HG02943 (cell line): ENCODE measurements at regions not wholly inside any gene's neighbourhood (a gene's known extent, or its start where the extent isn't known, plus 50 kb on each side); places are given as distances from the start of the nearest gene placed in this dataset.
"Not testable (repeated sequence)": the region's sequence is repeated elsewhere in the genome, so short reads cannot be mapped to it uniquely, and the experiment has no call there.

Experiments used
- ATAC-seq: cut with Tn5 transposase; IDR thresholded peaks from one replicate; pipeline ENCODE4 v1.9.1; 2021; ENCODE audit warnings: mild to moderate bottlenecking, low read depth, moderate library complexity; ENCODE audit not compliant: unreplicated experiment

DNA sequence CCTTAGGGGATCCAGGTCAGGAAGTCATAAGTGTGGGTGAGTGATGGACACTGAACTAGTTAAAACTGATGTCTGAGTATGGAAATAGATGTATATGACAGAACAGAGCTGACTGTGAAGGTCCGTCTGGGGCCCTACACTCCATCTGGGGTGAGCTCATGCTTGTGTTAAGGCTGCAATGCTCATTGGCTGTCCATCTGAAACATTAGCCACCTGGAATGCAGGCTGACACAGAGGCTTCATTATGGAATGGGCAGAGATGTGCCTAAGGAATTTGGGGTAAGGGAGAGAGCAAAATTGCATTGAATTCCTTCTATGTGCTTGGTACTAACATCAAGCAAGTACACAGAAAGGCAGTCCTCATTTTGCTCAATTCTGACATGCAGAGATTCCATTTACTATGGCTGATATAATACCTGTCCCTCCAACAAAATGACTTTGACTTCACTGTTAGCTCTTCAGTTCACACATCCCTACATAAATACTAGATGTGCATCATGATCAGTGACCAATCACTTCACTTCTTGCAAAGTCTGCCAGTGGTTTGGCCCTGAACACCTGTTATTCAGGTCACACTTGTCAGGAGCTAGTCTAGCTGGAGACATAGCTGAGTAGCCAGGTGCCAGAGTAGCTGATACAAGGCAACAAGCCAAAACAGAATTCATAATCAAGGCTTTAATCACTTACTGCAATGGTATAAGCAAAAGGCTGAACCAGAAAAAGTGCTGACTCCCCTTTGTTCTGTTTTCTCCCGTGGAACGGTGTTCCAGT is 128.9 kb upstream of the VWC2 start:
- no peak for ATAC-seq

GRCh38 chr7:49645296-49645695 is 128.1 kb upstream of the VWC2 start:
- no peak for ATAC-seq

- ATAC-seq = no peak
Measured at GRCh38 chr7:49660170-49660783, 113.2 kb upstream of the VWC2 start.

GRCh38 chr7:49660976-49661375 is 112.5 kb upstream of the VWC2 start:
- no peak for ATAC-seq

DNA sequence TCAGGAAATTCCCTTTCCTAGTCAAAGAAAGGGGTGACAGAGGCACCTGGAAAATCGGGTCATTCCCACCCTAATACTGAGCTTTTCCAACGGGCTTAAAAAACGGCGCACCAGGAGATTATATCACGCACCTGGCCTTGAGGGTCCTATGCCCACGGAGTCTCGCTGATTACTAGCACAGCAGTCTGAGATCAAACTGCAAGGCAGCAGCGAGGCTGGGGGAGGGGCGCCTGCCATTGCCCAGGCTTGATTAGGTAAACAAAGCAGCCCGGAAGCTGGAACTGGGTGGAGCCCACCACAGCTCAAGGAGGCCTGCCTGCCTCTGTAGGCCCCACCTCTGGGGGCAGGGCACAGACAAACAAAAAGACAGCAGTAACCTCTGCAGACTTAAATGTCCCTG is 107.5 kb upstream of the VWC2 start:
- not testable (repeated sequence) for ATAC-seq

DNA sequence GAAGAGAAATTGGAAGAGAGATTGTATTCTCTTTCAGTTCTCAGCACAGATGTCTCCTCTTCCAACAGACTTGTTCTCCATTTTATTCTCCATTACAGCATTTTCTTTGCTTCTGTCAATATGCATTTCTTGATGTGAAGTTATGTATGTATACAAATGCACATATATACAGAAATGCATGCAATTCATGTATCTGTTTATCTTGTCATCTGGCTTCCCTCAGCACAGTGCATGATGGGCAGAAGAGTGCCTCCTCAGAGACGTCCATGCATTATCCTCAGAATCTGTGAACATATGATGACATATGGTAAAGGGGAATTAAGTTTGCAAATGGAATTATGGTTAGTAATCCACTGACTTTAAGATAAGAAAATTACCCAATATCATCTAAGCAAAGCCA is 106.7 kb upstream of the VWC2 start:
- no peak for ATAC-seq

DNA sequence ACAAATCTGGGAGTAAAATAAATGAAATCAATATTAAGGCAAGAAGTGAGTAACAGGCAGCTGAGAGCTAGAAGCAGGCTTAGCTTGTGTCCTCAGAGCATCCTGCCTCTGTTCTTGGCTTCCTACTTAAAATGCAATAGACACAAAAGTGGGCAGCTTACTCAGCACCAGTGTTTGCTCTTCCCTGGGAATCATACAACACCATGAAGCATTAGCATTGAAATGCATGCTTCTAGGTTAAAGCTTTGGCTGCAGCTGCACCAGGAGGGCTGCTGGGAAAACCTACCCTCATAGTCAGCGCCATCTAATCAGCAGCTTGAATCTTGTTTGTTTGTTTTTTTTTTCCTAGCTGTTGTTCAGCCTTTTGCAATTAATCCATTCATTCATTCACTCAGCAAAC is 104.2 kb upstream of the VWC2 start:
- no peak for ATAC-seq

- no peak for ATAC-seq
Measured at GRCh38 chr7:49669692-49670260, 103.7 kb upstream of the VWC2 start.

DNA sequence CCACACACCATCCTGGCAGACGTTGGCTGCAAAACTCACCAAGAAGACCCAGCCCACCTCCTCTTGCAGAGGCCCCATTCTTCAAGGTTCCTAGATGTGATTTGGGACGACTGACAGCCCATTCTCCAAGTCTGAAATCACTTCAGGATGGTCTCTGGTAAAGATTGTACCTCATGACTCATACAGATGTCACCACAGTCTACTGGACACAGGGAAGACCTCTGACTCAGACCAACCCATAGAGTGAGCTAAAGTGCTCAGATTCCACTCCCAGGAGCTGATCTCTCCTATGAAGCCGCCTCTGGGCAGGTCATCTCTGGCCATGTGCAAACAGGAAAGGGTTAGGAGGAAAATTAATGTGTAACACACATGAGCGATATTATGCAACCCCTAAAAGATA is 102.4 kb upstream of the VWC2 start:
- ATAC-seq = no peak

- ATAC-seq = no peak
Measured at GRCh38 chr7:49692516-49692915, 80.9 kb upstream of the VWC2 start.

DNA sequence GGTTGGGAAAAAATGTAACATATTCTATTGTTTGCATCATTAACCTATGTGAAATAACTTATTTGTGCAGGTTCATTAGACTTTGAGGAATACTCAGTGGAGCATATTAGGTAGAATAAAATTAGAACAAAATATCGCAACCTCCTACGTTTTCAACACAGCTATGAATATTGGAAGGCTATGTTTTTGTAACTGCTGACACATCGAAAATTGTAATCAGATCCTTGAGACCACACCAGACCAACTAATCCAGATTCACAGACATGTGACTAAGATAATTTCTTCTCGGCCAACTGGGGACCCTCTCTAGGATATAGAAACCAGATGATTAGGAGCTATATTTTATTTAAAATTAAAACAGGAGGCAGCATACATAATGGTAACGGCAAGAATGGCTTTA is 77.5 kb upstream of the VWC2 start:
- no peak for ATAC-seq

GRCh38 chr7:49700841-49701240 is 72.6 kb upstream of the VWC2 start:
- no peak for ATAC-seq

GRCh38 chr7:49702099-49702498 is 71.3 kb upstream of the VWC2 start:
- no peak for ATAC-seq

- no peak for ATAC-seq
Measured at GRCh38 chr7:49703337-49703736, 70.1 kb upstream of the VWC2 start.

DNA sequence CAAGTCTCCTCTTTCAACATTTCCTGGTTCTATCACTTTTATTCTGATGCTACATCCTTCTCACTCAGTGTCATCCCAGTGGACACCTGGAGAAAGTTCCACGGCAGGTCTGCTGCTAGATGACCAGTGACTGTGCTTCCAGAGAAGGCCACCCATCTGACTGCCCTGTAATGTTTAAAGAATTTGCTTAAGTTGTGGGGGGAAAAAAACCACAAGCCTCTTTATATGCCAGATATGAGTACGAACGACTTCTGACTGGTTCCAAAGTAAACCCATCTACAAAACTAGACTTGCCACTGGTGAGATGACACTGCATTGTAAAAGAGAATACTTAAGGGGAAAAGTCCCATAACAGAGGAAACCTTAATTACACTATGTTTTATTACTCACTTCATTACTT is 69.6 kb upstream of the VWC2 start:
- no peak for ATAC-seq

DNA sequence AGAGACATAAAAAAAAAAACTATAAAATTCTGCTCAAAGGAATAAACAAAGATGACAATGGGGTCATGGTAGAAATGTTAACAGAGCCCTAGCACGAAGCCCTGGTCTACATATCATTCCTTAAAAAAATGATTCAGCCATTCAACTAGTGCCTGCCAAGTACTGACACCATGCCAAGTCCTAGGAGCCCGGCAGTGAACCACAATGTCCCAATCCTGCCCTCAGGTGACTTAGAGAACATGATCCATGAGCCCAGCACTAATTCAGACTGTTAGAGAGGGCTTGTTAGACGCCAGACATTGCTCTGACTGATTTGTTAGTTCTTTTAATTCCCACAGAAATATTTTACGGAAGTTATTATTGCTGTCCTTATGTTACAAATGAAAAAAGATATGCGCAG is 67.3 kb upstream of the VWC2 start:
- ATAC-seq = no peak

DNA sequence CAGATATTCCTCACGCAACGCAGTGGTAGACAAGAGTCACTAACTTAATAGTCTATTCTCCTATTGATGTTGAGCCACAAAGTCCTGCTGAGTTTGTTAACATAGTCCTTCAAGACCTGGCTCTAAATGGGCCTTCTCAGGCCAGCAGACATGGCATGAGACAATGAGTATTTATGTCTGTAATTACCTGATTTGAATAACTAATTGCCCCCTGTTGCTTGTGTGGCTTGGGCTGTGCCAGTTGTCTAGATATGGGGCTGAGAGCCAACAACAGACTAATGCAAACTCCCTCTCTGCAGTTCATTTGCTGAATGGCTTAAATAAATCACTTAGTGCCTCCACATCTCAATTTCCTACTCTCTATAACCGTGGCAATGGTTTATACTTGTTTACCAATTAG is 65.5 kb upstream of the VWC2 start:
- ATAC-seq = no peak

DNA sequence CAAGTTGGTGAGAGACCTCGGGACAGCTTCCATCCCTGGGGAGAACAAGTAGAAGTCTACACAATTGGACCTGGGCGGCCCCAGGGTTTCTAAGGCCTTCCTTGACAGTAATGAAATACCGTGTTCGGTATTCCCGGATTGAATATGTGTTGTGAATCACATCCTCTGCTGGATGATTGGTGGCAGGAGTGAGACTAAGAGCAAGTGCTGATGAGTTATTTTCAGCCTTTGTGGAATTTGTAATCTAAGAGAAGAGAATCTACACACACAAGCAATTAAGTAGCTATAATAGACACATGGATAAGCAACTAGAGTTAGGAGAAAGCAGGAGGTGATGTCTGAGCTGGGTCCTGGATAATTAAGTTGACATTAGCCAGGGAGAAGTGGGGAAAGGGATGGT is 64.8 kb upstream of the VWC2 start:
- ATAC-seq = no peak

DNA sequence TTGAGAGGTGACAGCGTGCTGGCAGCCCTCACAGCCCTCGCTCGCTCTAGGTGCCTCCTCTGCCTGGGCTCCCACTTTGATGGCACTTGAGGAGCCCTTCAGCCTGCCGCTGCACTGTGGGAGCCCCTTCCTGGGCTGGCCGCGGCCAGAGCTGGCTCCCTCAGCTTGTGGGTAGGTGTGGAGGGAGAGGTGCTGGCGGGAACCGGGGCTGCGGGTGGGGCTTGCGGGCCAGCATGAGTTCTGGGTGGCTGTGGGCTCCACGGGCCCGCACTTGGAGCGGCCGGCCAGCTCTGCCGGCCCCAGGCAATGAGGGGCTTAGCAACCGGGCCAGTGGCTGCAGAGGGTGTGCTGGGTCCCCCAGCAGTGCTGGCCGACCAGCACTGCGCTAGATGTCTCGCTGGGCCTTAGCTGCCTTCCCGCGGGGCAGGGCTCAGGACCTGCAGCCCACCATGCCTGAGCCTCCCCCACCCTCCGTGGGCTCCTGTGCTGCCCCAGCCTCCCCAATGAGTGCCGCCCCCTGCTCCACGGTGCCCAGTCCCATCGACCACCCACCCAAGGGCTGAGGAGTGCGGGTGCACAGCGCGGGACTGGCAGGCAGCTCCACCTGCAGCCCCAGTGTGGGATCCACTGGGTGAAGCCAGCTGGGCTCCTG is 62.2 kb upstream of the VWC2 start:
- ATAC-seq = not testable (repeated sequence)

- ATAC-seq = no peak
Measured at GRCh38 chr7:49714182-49714581, 59.3 kb upstream of the VWC2 start.

DNA sequence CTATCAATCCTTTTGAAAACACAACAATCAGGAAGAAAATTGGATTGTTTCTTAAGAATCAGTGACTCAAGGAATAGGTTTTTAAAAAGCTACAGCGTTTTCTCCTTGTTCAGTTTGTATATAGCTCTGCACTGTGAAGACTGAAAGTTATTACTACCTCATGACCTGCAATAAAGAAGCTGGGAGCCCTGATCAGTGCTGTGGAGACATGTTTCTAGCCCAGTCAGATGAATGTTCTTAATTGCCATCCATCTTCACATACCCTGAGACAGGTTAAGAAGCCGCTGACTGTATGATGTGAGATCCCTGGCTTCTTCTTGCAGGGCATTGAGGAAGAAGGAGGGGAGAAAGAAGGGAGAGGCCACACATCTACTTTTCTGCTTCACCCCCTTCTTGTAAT is 58.0 kb upstream of the VWC2 start:
- ATAC-seq = no peak

- ATAC-seq = no peak
Measured at GRCh38 chr7:49717547-49717946, 55.9 kb upstream of the VWC2 start.
